Type B pancreatic cell (in vitro differentiated cells): ENCODE measurements at regions not wholly inside any gene's neighbourhood (a gene's known extent, or its start where the extent isn't known, plus 50 kb on each side); places are given as distances from the start of the nearest gene placed in this dataset.

Experiments used
- DNase-seq: peaks from one replicate; pipeline ENCODE4 v3.0.0; 2021; ENCODE audit warnings: mixed read lengths; ENCODE audit not compliant: unreplicated experiment; ENCODE audit errors: extremely low spot score
- H3K27ac Mint-ChIP-seq: 2 replicates; pipeline ENCODE4 v1.8.0; 2021; ENCODE audit warnings: mild to moderate bottlenecking, mixed read lengths
- H3K27me3 Mint-ChIP-seq: 2 replicates; pipeline ENCODE4 v1.8.0; 2021; ENCODE audit warnings: mixed read lengths
- H3K36me3 Mint-ChIP-seq: 2 replicates; pipeline ENCODE4 v1.8.0; 2021; ENCODE audit warnings: mixed read lengths
- H3K4me1 Mint-ChIP-seq: one replicate; pipeline ENCODE4 v1.8.0; 2021; ENCODE audit warnings: mixed read lengths; ENCODE audit not compliant: unreplicated experiment
- H3K4me3 Mint-ChIP-seq: 2 replicates; pipeline ENCODE4 v1.8.0; 2021; ENCODE audit warnings: mild to moderate bottlenecking, mixed read lengths
- H3K9me3 Mint-ChIP-seq: 2 replicates; pipeline ENCODE4 v1.8.0; 2021; ENCODE audit warnings: mixed read lengths
- TF ChIP-seq, protein P1 (sequence below): fragments of 200-600 bp; sonication (generic); conservative IDR thresholded peaks from 2 replicates; pipeline ENCODE4 v1.5.0; 2021; ENCODE audit warnings: antibody characterized with exemption, mild to moderate bottlenecking

- H3K27ac Mint-ChIP-seq, result no peak overlapping the region
- H3K4me3 Mint-ChIP-seq, result no peak overlapping the region
- H3K4me1 Mint-ChIP-seq, result no peaks in the 10 kb centered on the region
- no peak for DNase-seq
- peaks cover 7% of the 10 kb centered on the region for H3K9me3 Mint-ChIP-seq
- H3K36me3 Mint-ChIP-seq, result no peaks in the 10 kb centered on the region
- peaks cover 21% of the 10 kb centered on the region for H3K27me3 Mint-ChIP-seq
- TF ChIP-seq, protein P1, sequence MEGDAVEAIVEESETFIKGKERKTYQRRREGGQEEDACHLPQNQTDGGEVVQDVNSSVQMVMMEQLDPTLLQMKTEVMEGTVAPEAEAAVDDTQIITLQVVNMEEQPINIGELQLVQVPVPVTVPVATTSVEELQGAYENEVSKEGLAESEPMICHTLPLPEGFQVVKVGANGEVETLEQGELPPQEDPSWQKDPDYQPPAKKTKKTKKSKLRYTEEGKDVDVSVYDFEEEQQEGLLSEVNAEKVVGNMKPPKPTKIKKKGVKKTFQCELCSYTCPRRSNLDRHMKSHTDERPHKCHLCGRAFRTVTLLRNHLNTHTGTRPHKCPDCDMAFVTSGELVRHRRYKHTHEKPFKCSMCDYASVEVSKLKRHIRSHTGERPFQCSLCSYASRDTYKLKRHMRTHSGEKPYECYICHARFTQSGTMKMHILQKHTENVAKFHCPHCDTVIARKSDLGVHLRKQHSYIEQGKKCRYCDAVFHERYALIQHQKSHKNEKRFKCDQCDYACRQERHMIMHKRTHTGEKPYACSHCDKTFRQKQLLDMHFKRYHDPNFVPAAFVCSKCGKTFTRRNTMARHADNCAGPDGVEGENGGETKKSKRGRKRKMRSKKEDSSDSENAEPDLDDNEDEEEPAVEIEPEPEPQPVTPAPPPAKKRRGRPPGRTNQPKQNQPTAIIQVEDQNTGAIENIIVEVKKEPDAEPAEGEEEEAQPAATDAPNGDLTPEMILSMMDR, result no peak
Observed at GRCh38 chr1:38179483-38179882, 132.9 kb upstream of the POU3F1 start.

DNA sequence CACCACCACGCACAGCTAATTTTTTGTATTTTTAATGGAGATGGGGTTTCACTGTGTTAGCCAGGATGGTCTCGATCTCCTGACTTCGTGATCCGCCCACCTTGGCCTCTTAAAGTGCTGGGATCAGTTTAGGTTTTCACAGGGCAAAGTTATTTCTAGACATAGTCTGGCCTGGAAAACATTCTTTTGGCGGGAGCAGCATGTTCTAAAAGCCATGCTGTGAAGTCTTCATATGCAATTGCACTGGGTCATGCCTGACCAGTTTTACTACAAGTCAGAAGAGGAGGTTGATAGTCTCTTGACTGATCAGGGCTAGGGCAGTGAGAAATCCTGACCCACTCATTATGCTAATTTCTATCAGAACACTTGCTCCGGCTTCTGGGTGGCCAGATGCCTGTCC is 131.6 kb upstream of the POU3F1 start:
- no peak for DNase-seq
- Mint-ChIP-seq H3K27ac (no peak overlapping the region), H3K9me3 (peaks cover 7% of the 10 kb centered on the region), H3K36me3 (no peaks in the 10 kb centered on the region), H3K4me3 (no peak overlapping the region), H3K4me1 (no peaks in the 10 kb centered on the region), H3K27me3 (peaks cover 17% of the 10 kb centered on the region)
- TF ChIP-seq, protein P1, result no peak

- Mint-ChIP-seq H3K4me1 (no peaks in the 10 kb centered on the region), H3K27me3 (peaks cover 10% of the 10 kb centered on the region), H3K36me3 (no peaks in the 10 kb centered on the region), H3K9me3 (no peaks in the 10 kb centered on the region), H3K4me3 (no peak overlapping the region), H3K27ac (no peak overlapping the region)
- DNase-seq, result no peak
- TF ChIP-seq, protein P1, result no peak
Observed at GRCh38 chr1:38175121-38175520, 128.5 kb upstream of the POU3F1 start.

- H3K27me3 Mint-ChIP-seq, result peaks cover 6% of the 10 kb centered on the region
- no peaks in the 10 kb centered on the region for H3K9me3 Mint-ChIP-seq
- no peaks in the 10 kb centered on the region for H3K36me3 Mint-ChIP-seq
- no peak overlapping the region for H3K4me3 Mint-ChIP-seq
- no peak for DNase-seq
- TF ChIP-seq, protein P1, result no peak
- no peaks in the 10 kb centered on the region for H3K4me1 Mint-ChIP-seq
- no peak overlapping the region for H3K27ac Mint-ChIP-seq
Observed at GRCh38 chr1:38173848-38174247, 127.3 kb upstream of the POU3F1 start.

- no peak overlapping the region for H3K4me3 Mint-ChIP-seq
- DNase-seq, result no peak
- H3K36me3 Mint-ChIP-seq, result no peaks in the 10 kb centered on the region
- no peaks in the 10 kb centered on the region for H3K4me1 Mint-ChIP-seq
- H3K9me3 Mint-ChIP-seq, result no peaks in the 10 kb centered on the region
- no peak overlapping the region for H3K27ac Mint-ChIP-seq
- TF ChIP-seq, protein P1, result no peak
- peaks cover 6% of the 10 kb centered on the region for H3K27me3 Mint-ChIP-seq
Observed at GRCh38 chr1:38173157-38173831, 126.7 kb upstream of the POU3F1 start.
